T-helper 17 cell (primary cell): ENCODE measurements at regions not wholly inside any gene's neighbourhood (a gene's known extent, or its start where the extent isn't known, plus 50 kb on each side); places are given as distances from the start of the nearest gene placed in this dataset.
"Not testable (repeated sequence)": the region's sequence is repeated elsewhere in the genome, so short reads cannot be mapped to it uniquely, and the experiment has no call there.

Experiments used
- ATAC-seq: fragments of 150-1000 bp; cut with Tn5 transposase; 2 replicates; pipeline ENCODE4 v1.10.0; 2021; ENCODE audit warnings: mild to moderate bottlenecking, moderate library complexity
- DNase-seq, 3 donors: peaks; one replicate each; pipeline versions ENCODE4 v3.0.0 to v3.0.0-alpha.2; 2020 to 2021
- H3K9me3 ChIP-seq: one replicate; pipeline ENCODE4 v1.7.0; 2013; ENCODE audit warnings: low read length, mild to moderate bottlenecking; ENCODE audit not compliant: control insufficient read depth, poor library complexity, severe bottlenecking
- H3K27ac Mint-ChIP-seq: one replicate; pipeline ENCODE4 v1.8.0; 2022; ENCODE audit warnings: mild to moderate bottlenecking, moderate library complexity, mixed read lengths
- H3K27me3 Mint-ChIP-seq: one replicate; pipeline ENCODE4 v1.8.0; 2022; ENCODE audit warnings: mixed read lengths
- H3K36me3 Mint-ChIP-seq: one replicate; pipeline ENCODE4 v1.8.0; 2022; ENCODE audit warnings: low read depth, mixed read lengths
- H3K4me1 Mint-ChIP-seq: one replicate; pipeline ENCODE4 v1.8.0; 2022; ENCODE audit warnings: mild to moderate bottlenecking, mixed read lengths
- H3K4me3 Mint-ChIP-seq: one replicate; pipeline ENCODE4 v1.8.0; 2022; ENCODE audit warnings: mild to moderate bottlenecking, moderate library complexity, mixed read lengths

GRCh38 chr1:194866153-194866552 is 1679.7 kb upstream of the B3GALT2 start:
- no peaks in the 10 kb centered on the region for H3K36me3 Mint-ChIP-seq

GRCh38 chr1:194865383-194865782 is 1679.0 kb upstream of the B3GALT2 start:
- no peak for ATAC-seq
- Mint-ChIP-seq H3K4me3 (no peak overlapping the region), H3K27ac (no peak overlapping the region), H3K27me3 (peaks cover 5% of the 10 kb centered on the region), H3K36me3 (no peaks in the 10 kb centered on the region), H3K4me1 (no peaks in the 10 kb centered on the region)
- no peak for DNase-seq
- H3K9me3 ChIP-seq: no peaks in the 10 kb centered on the region

More at GRCh38 chr1:194866153-194866552, 1679.7 kb upstream of the B3GALT2 start:
- Mint-ChIP-seq H3K4me3 (no peak overlapping the region), H3K27ac (no peak overlapping the region), H3K4me1 (no peaks in the 10 kb centered on the region), H3K27me3 (peaks cover 11% of the 10 kb centered on the region)
- no peak for ATAC-seq
- DNase-seq: no peak
- H3K9me3 ChIP-seq: no peaks in the 10 kb centered on the region

- H3K27ac Mint-ChIP-seq: no peak overlapping the region
- H3K4me1 Mint-ChIP-seq: no peaks in the 10 kb centered on the region
- no peak for DNase-seq
- no peak for ATAC-seq
- H3K9me3 ChIP-seq: no peaks in the 10 kb centered on the region
- no peaks in the 10 kb centered on the region for H3K36me3 Mint-ChIP-seq
- no peak overlapping the region for H3K4me3 Mint-ChIP-seq
- H3K27me3 Mint-ChIP-seq: peaks cover 5% of the 10 kb centered on the region
Observed at GRCh38 chr1:194862129-194862528, 1675.7 kb upstream of the B3GALT2 start.

- H3K27ac Mint-ChIP-seq: no peak overlapping the region
- H3K4me1 Mint-ChIP-seq: no peaks in the 10 kb centered on the region
- H3K9me3 ChIP-seq: no peaks in the 10 kb centered on the region
- H3K27me3 Mint-ChIP-seq: peaks cover 4% of the 10 kb centered on the region
- ATAC-seq (no peak), DNase-seq (no peak)
- H3K36me3 Mint-ChIP-seq: no peaks in the 10 kb centered on the region
- H3K4me3 Mint-ChIP-seq: no peak overlapping the region
Observed at GRCh38 chr1:194860248-194861201, 1674.1 kb upstream of the B3GALT2 start.

GRCh38 chr1:194859481-194860154 is 1673.2 kb upstream of the B3GALT2 start:
- not testable (repeated sequence) for H3K9me3 ChIP-seq, H3K27me3 Mint-ChIP-seq, ATAC-seq, H3K4me1 Mint-ChIP-seq, H3K36me3 Mint-ChIP-seq, H3K27ac Mint-ChIP-seq, DNase-seq, H3K4me3 Mint-ChIP-seq

- ATAC-seq, H3K9me3 ChIP-seq, DNase-seq, H3K27me3 Mint-ChIP-seq, H3K4me1 Mint-ChIP-seq, H3K36me3 Mint-ChIP-seq, H3K27ac Mint-ChIP-seq, H3K4me3 Mint-ChIP-seq: not testable (repeated sequence)
Observed at GRCh38 chr1:194858811-194859480, 1672.5 kb upstream of the B3GALT2 start.

GRCh38 chr1:194857413-194857812 is 1671.0 kb upstream of the B3GALT2 start:
- no peak overlapping the region for H3K4me3 Mint-ChIP-seq
- H3K36me3 Mint-ChIP-seq: no peaks in the 10 kb centered on the region
- ATAC-seq (no peak), DNase-seq (no peak)
- no peak overlapping the region for H3K27ac Mint-ChIP-seq
- H3K4me1 Mint-ChIP-seq: no peaks in the 10 kb centered on the region
- H3K27me3 Mint-ChIP-seq: no peaks in the 10 kb centered on the region
- H3K9me3 ChIP-seq: no peaks in the 10 kb centered on the region

- H3K4me3 Mint-ChIP-seq: no peak overlapping the region
- H3K27ac Mint-ChIP-seq: no peak overlapping the region
- no peak for DNase-seq
- ATAC-seq: no peak
- no peaks in the 10 kb centered on the region for H3K9me3 ChIP-seq
- no peaks in the 10 kb centered on the region for H3K4me1 Mint-ChIP-seq
- no peaks in the 10 kb centered on the region for H3K27me3 Mint-ChIP-seq
- no peaks in the 10 kb centered on the region for H3K36me3 Mint-ChIP-seq
Observed at GRCh38 chr1:194848846-194849245, 1662.4 kb upstream of the B3GALT2 start.

GRCh38 chr1:194846488-194846887 is 1660.1 kb upstream of the B3GALT2 start:
- Mint-ChIP-seq H3K36me3 (no peaks in the 10 kb centered on the region), H3K27ac (no peak overlapping the region), H3K27me3 (peaks cover 4% of the 10 kb centered on the region), H3K4me3 (no peak overlapping the region), H3K4me1 (no peaks in the 10 kb centered on the region)
- no peaks in the 10 kb centered on the region for H3K9me3 ChIP-seq
- DNase-seq (no peak), ATAC-seq (no peak)

GRCh38 chr1:194843077-194843476 is 1656.7 kb upstream of the B3GALT2 start:
- Mint-ChIP-seq H3K36me3 (no peaks in the 10 kb centered on the region), H3K4me3 (no peak overlapping the region), H3K27me3 (peaks cover 4% of the 10 kb centered on the region), H3K4me1 (no peaks in the 10 kb centered on the region), H3K27ac (no peak overlapping the region)
- no peak for ATAC-seq
- DNase-seq: no peak
- H3K9me3 ChIP-seq: no peaks in the 10 kb centered on the region

- H3K9me3 ChIP-seq: no peaks in the 10 kb centered on the region
- peaks cover 11% of the 10 kb centered on the region for H3K27me3 Mint-ChIP-seq
- no peaks in the 10 kb centered on the region for H3K4me1 Mint-ChIP-seq
- H3K4me3 Mint-ChIP-seq: no peak overlapping the region
- H3K36me3 Mint-ChIP-seq: no peaks in the 10 kb centered on the region
- no peak overlapping the region for H3K27ac Mint-ChIP-seq
- ATAC-seq (no peak), DNase-seq (no peak)
Observed at GRCh38 chr1:194833111-194833510, 1646.7 kb upstream of the B3GALT2 start.

GRCh38 chr1:194831595-194831994 is 1645.2 kb upstream of the B3GALT2 start:
- ATAC-seq, H3K4me1 Mint-ChIP-seq: not testable (repeated sequence)
- peaks cover 11% of the 10 kb centered on the region for H3K27me3 Mint-ChIP-seq

GRCh38 chr1:194830387-194830786 is 1644.0 kb upstream of the B3GALT2 start:
- no peaks in the 10 kb centered on the region for H3K9me3 ChIP-seq
- ATAC-seq (no peak), DNase-seq (no peak)
- Mint-ChIP-seq H3K4me1 (no peaks in the 10 kb centered on the region), H3K27me3 (peaks cover 11% of the 10 kb centered on the region), H3K4me3 (no peak overlapping the region), H3K36me3 (no peaks in the 10 kb centered on the region), H3K27ac (no peak overlapping the region)

More at GRCh38 chr1:194831595-194831994, 1645.2 kb upstream of the B3GALT2 start:
- H3K36me3 Mint-ChIP-seq, H3K27ac Mint-ChIP-seq, DNase-seq, H3K9me3 ChIP-seq, H3K4me3 Mint-ChIP-seq: not testable (repeated sequence)
